Peyer's patch (tissue), 4 donors: ENCODE measurements at regions not wholly inside any gene's neighbourhood (a gene's known extent, or its start where the extent isn't known, plus 50 kb on each side); places are given as distances from the start of the nearest gene placed in this dataset.
"Not testable (repeated sequence)": the region's sequence is repeated elsewhere in the genome, so short reads cannot be mapped to it uniquely, and the experiment has no call there.

Experiments used
- POLR2A ChIP-seq, 2 donors: fragments of 450-650 bp; IDR thresholded peaks; one replicate each; pipeline ENCODE4 v1.5.1; 2017; ENCODE audit warnings: antibody characterized with exemption in 2 of 2, mild to moderate bottlenecking in 2 of 2, moderate library complexity in 2 of 2
- TF ChIP-seq, protein P1 (sequence below), 6 experiments: fragments of 450-650 bp in 4 of 6; fragments of 200-600 bp in 2 of 6; sonication (generic) in 1 of 6; IDR thresholded peaks; one replicate each; pipeline ENCODE4 v1.5.1; 2017 to 2019; ENCODE audit warnings: antibody characterized with exemption in 6 of 6, mild to moderate bottlenecking in 3 of 6, moderate library complexity in 1 of 6

- TF ChIP-seq, protein P1, sequence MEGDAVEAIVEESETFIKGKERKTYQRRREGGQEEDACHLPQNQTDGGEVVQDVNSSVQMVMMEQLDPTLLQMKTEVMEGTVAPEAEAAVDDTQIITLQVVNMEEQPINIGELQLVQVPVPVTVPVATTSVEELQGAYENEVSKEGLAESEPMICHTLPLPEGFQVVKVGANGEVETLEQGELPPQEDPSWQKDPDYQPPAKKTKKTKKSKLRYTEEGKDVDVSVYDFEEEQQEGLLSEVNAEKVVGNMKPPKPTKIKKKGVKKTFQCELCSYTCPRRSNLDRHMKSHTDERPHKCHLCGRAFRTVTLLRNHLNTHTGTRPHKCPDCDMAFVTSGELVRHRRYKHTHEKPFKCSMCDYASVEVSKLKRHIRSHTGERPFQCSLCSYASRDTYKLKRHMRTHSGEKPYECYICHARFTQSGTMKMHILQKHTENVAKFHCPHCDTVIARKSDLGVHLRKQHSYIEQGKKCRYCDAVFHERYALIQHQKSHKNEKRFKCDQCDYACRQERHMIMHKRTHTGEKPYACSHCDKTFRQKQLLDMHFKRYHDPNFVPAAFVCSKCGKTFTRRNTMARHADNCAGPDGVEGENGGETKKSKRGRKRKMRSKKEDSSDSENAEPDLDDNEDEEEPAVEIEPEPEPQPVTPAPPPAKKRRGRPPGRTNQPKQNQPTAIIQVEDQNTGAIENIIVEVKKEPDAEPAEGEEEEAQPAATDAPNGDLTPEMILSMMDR (IDR thresholded peaks at IDR 0.05) = not testable (repeated sequence)
- not testable (repeated sequence) for TF ChIP-seq POLR2A (IDR thresholded peaks at IDR 0.05)
Measured at GRCh38 chr16:22436326-22436822, 62.0 kb upstream of the CDR2 start.
